ENCODE measurements at regions not wholly inside any gene's neighbourhood (a gene's known extent, or its start where the extent isn't known, plus 50 kb on each side); places are given as distances from the start of the nearest gene placed in this dataset.

DNA sequence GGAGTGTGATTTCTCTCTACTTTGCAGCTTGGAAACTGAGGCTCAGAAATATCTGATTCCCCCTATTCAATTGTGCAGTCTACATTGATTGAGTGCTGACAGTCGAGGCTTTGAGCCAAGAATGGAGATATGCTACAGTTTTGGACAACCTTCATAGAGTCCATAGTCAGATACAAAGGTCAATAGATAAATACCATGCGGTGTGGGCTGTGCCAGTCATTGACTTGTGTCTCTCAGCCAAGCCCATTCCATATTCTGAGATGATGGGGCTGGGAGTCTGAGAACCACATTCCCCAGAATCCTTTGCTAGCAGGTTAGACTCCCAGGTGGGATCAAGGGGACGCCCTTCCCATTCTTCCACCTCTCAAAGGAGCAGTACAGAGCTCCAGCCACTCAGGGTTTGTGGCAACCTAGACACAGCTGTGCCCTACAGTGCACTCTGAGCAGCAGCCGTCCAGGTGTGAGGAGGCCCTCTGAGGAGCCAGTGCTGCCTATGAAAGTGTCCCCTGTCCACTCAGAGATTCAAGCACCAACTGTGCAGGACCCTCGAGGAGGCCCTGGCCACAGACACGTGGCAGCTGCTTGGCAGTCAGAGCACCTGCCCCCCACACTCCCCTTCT is 348.3 kb downstream of the CYRIA start:
- DNase-seq: no peak

DNA sequence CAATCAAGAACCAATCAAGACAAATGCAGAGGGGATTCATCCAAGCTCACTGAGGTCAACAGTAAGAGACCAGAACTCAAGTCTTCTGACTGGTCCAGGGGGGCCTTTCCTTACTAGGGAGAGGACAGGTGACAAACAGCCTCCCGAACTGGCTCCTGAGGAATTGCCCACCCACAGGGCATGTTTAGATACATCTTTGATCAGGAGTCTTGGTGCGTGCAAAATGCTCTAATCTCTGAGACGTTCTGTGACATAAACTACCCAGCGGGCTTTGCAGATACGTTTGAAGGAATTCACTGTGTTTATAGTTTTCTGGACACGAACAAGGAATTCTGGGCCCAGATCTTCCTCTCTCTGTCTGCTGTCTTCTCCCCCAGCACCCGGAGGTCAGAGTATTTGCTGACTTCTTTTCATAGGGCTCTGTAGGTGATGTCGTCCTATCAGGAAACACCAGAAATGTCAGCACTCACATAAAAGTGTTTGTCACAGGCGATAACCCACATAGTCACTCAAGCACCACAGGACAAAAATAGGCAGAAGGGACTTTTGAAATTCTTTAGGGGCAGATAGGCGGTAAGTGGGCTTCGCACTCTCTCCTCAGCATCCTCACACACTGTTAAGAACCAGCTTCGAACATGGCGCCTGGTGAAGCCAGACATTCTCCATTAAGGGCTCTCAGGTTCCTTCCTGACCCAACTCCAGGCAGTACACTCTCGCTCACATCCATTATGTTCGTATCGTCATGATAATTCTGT is 349.0 kb downstream of the CYRIA start:
- no peak for DNase-seq

DNA sequence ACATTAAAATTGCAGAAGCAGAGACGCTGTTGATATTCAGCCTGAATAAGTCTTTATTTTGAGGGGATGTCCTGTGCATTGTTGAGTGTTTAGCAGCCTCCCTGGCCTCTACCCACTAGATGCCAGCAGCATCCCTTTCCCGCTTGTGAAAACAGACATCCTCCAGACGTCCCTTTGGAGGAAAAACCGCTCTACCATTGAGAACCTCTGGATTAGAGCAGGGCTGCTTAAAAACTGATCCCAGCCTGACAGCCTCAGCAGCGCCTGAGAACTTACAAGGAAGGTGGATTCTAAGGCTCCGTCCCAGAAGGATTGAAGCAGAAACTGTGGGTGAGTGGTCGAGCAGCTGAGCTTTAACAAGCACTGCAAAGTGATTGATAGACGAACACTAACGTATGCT is 349.7 kb downstream of the CYRIA start:
- no peak for DNase-seq

DNA sequence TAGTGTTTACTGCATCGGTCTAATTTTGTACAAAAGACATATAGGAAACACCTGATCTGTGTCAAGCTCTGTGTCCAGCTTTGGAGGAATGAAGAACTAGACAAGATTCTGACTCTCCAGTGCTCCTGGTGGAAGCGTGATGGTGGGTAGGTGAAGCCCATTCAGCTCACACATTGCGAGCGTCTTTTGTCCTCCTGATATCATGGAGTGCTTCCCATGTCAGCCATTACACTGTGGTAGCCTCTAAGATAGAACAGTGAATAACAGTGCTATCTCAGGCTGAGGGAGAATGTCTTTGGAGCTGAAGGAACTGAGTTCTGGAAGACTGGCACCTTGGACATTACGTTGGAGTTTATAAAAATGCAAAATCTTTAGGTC is 350.2 kb downstream of the CYRIA start:
- no peak for DNase-seq

DNA sequence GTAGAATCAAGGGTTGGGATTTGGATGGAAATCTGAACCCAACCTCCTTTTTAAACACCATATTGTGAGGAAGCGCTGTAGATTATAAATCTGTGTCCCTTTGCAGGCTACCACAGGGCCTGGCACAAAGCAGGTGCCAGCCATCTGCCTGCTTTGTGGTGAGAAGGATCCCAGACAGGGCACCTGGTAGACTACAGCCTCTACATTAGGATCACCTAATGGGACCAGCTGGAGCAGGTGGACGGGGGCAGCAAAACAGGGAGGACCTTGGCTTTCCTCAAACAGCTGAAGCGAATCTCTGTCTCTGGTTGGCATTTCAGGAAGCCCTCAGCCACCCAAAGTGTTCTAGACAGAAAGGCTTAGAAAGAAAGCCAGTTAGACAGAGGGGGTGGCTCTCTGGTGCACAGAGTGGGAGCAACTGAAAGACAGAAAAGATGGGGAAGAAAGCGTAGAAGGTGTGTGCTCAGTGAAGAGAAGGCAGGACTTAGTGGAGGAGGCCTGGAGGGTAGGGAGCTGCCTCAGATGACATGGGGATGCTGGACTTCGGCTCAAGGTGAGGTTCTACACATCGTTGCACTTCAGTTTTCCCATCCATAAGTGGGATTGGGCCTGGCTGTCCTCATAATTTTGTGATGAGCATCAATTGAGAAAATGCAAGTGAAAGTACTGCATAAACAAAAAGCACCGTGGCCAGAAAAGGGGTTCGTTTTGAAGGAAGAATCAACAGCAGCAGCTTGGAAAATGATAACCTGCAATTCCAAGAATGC is 350.8 kb downstream of the CYRIA start:
- no peak for DNase-seq

DNA sequence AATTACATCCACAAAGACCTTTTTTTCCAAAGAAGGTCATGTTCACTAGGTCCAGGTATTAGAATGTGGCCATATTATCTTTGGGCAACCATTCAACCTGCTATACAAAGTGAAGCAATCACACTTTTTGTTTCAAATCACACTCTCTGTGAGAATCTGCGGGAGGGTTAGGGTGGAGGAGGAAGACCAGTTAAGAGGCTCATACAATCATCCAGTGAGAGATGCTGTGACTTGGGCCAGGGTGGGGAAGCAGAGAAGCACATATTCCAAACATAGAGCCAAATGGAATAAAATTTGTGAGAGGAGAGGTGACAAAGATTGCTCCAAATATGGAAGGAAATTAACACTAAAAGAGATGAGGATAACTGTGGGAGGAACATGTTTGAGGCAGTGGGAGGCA is 351.6 kb downstream of the CYRIA start:
- no peak for DNase-seq

DNA sequence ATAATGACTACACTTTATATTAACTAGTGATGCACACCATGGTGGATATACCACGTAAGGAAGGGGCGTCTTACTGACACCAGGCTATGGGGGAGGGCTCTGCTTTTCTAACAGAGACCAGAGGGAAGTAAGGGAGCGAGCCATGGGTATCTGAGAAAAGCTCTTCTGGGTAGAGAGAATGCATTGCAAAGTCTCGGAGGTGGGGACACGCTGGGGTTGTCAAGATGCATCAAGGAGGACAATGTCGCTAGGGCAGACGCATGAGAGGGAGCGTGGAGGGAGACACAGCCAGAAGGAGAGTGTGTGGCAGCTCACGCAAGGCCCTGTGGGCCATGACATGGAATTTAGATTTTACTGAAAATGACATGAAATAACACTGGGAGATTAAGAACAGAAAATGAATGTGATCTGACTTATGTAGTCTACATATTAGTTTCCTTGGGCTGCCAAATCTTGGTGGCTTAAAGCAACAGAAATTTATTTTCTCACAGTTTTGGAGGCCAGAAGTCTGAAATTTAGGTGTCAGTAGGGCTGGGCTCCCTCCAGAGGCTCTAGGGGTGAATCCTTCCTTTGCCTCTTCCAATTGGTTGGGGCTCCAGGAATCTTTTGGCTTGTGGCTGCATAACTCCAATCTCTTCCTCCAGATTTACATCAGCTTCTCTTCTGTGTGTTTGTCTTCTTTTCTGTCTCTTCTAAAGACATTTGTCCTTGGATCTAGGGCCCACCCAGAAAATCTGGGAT is 352.2 kb downstream of the CYRIA start:
- DNase-seq: no peak

DNA sequence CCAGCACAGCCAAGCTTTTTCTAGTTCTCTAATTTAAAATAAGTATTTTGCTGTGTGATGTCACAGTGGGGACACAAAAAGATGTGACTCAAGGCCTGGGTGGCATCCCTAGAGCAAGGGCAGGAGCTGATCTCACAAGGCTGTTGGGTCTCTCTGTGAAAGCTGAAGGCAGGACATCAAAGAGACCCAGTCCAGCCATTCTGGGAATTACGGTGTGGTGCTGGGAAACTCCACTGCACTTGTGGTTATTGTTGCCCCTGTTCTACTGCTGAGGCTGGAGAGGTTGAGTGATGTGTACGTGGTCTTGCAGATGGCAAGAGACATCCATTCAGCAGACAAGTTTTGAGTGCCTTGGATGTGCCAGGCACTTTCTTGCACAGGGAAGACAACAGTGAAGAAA is 352.9 kb downstream of the CYRIA start:
- no peak for DNase-seq

DNA sequence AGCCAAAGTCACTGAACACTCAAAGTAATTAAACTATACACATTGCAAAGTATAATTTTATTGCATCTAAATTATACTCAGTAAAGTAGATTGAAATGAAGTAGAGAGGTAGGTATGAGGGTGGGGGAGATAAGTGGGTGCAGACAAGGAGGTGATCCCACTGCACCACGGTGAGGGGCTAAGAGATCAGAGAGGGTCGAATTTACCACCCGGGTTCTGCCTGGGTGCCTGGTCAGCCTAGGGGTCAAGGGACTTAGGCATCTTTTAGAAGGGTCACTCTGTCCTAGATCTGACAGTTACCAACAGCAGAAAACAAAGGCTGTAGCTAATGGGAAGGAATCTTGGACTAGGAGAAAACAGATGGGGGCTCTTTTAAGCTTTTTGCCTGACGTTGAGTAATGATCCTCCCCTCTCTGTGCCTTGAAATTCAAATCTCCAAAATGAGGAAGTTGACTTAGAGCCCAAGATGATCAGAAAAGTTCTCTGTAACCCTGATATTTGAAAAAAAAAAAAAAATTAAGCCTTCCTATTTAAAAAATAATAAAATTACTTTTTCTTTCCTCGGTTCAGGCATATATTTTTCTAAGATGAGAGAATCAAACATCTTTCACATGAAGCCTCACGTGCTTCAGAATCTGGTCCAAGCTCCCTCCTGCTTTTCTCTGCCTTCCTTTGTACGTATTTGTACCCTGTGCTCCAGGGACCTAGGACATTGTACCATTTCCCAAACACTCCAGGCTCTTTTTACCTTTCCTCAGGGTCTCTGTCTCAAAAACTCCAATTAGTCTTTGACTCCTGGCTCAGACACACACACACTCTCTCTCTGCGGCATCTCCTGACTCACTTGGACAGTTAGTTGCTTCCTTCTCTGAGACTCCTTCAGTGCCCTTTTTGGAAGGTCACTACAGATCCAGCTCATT is 353.9 kb downstream of the CYRIA start:
- DNase-seq: no peak

DNA sequence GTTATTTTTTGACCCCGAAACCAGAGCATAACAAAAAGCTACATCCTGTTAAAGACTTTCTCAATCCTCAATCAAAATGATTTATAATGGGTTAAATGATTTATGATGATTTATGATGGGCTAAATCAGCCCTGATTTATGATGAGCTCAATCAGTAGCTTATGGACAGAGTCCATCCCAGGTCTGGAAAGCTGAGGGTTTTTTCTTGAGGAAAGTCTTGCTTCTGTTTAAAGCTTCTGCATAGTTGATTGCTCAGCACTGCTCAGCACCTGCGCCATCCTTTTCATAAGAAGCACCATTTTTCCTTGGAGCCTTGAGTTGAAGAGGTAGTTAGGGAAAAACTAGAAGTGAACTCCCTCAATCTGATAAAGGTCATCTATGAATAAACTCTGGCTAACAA is 356.8 kb downstream of the CYRIA start:
- DNase-seq: no peak

DNA sequence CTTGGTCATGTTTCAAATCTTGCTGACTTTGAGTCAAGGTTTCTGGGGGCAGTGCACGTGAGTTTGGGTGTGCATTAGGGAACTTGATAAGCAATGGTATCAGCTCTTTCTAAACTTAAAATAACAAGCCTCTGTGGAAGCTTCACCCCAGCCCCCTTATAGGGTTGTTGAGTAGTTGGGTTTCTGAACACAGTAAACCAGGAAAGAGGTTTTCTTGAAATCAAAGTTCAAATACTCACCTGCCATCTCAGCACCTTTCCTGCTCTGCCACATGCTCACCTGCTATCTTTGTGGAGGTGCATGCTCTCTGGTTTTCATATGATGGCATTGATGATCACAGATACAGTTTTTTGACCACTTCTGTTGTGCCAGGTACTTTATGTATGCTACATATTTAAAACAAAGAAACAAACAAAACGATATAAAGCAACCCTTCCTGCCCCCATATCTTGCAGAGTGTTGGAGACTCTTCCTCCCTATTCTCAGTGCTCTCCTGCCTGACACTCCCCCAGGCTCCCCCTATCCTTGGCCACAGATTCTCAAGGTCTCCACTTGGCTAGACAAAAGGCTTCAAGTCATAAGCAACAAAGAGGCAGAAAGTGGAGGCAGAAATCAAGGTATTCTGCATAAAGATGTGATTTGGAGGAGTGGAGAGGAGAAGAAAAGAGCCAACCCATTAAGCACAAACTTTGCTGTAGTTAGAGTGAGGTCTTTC is 360.6 kb downstream of the CYRIA start:
- DNase-seq: no peak

DNA sequence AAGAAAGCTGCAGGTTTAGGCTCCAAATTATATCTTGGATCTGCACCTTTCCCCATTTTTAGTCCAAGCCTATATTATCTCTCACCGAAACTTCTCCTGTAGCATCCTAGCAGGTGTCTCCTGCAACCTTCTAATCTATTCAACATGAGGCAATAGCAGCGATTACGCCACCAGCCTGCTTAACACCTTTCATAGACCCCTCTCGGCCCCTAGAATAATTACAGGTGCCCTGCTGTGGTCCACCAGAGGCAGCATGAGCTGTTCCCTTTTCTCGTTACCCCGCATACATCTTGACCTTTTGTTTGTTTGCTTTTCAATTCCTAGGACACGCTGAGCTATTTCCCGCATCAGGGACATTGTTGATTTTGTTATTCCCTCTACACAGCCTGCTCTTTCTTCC is 361.9 kb downstream of the CYRIA start:
- no peak for DNase-seq

DNA sequence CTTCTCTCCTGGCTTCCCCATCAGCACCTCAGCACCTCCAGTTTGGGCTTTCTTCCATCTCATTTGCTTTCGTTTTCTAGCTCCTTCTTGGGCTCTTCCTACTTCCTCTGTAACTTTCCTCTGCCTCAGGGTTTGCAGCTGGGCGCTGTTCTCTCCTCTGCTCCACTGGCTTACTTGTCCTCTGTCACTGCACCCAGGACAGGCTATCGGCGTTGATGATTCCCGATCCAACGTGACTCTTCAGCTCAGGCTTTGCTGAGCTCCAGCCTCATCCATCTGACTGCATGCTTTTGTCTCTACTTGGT is 362.4 kb downstream of the CYRIA start:
- DNase-seq: no peak

DNA sequence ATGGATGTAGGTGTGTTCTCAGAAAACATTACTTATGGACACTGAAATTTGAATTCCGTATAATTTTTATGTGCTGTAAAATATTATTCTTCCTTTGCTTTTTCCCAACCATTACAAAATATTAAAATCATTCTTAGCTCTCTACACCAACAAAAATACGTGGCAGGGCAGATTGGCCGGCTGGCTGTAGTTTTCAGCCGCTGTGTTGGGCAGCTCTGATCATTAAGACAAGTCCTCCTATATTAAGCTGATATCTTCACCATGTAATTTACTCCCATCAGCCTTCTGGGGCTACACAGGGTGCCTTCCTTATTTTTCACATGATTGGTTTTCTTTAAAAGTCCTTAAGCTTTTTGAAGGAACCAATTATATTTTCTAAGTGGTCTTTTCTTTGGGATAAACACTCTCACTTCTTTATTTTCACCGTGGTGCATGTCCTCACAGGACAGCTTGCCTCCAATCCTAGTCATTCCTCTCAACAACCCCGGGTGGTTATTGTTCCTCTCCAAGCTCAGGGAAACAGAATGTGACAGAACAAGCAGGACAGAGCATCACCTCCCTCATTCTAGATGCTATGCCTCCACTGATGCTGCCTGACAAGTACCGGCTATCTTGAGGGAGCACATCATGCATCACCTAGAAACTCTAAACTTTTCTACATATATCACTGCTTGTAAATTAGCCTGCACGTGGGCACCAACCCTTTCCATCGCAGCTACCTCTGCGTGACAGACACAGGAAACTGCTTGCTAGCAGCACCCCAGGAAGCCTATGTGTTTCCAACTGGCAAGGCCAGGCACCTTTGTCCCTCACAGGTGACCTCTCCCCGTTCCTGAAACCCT is 362.3 kb downstream of the MYCN start:
- DNase-seq: no peak

DNA sequence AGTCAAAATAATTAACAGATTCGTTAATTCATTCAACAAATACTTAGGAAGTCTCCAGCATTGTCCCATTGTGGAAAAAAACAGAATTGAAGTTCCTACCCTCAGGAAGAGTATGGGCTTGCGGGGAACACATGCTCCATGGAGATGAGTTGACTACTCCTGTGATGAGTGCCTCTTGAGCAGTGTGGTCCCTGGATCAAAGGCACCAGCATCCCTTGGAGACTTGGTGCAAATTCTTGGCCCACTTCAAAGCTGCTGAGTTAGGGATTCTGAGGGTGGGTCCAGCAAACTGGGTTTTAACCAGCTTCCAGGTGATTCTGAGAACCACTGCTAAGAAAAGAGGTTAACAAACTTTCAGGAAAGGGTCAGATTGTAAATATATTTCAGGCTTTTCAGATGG is 361.6 kb downstream of the MYCN start:
- DNase-seq: no peak

DNA sequence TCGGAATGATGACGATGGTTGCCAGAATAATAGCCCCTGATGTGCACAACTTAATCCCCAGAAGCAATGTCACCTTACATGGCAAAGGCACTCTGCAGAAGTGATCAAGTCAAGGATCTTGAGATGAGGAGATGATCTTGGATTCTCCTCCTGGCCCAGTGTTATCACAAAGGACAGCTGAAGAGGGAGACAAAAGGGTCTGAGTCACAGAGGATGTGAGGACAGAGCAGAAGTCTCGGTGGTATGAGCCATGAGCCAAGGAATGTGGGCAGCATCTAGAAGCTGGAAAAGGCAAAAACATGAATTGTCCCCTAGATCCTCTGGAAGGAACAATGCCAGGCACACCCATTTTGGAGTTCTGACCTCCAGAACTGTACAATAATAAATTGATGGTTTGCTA is 358.5 kb downstream of the MYCN start:
- DNase-seq: no peak

DNA sequence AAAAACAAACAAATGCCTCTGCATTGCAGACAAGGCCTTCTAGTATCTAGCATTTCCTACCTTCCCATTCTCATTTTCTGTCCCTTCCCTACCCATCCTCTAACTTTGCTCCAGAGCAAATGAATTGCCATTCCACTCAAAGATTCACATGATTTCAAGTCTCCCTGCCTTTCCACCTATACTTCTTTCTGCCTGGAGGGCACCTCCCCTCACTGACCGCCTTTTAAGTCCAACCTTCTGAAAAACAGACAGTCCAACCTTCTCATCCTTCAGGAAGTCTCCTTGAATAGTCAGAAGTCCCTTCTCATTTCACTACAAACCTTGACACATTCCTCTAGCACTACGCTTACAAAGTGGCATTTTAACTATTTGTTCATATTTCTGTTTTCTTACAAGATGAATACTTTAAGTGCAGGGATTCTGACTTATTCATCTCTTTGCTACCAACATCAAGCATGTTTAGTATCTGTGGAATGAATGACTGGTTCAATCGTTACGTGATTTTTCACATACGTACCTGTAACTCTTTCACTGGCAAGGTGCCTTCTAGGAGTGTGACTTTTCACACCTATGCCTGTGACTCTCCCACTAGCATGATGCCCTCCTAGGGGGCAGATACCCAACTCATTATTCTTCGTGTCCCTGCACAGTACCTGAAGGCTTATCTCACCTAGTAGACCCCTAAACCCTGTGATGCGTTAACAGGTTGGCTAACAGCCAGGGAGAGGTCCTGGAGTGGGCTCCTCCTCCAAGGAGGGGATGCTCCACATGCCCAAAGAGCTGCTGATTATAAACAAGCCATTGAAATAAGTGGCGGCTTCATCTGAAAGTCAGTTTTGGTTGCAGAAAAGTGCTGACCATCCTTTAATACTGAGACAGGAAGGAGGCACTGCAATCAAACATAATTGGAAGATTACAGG is 356.2 kb downstream of the MYCN start:
- no peak for DNase-seq

DNA sequence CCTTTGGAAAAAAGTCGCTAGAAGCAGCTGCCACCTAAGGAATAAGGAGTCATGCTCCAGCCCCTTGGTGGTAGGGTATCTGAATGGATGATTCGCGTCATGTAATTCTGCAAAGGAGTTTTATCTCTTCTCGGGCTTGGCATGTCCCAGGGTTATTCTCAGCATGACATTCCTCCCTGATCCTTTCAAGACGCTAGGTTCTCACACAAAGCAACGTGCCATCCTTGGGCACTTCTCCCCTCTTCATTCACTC is 355.6 kb downstream of the MYCN start:
- no peak for DNase-seq

DNA sequence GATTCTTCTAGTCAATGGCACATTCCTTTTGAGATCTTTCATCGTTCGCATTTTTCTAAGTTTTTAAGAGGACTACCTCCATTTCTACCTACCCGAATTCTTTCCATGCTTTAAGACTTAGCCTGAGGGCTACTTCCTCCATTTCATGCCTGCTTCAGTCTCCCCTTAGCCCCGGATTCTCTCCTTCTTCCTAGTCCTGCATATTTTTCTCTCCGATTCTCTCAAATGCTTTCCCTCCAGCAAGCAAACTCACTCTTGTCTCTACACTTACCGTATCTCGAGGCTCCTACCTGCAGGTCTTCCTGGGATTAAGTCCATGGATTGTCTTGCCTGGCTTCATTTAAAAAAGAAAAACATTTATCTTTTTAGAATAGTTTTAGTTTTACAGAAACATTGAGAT is 354.4 kb downstream of the MYCN start:
- DNase-seq: no peak
